Epithelial cell of proximal tubule (primary cell): ENCODE measurements at regions not wholly inside any gene's neighbourhood (a gene's known extent, or its start where the extent isn't known, plus 50 kb on each side); places are given as distances from the start of the nearest gene placed in this dataset.

ENCODE experiments used
- DNase-seq: peaks from one replicate; pipeline ENCODE4 v3.0.0-alpha.2; 2011; ENCODE audit warnings: low read depth
- H3K4me3 ChIP-seq: 2 replicates; pipeline ENCODE4 v1.5.1; 2011; ENCODE audit warnings: low read depth, mild to moderate bottlenecking, low read length
- TF ChIP-seq, protein P1 (sequence below): conservative IDR thresholded peaks from 2 replicates; pipeline ENCODE4 v1.5.1; 2012; ENCODE audit warnings: low read depth, mild to moderate bottlenecking, low read length

DNA sequence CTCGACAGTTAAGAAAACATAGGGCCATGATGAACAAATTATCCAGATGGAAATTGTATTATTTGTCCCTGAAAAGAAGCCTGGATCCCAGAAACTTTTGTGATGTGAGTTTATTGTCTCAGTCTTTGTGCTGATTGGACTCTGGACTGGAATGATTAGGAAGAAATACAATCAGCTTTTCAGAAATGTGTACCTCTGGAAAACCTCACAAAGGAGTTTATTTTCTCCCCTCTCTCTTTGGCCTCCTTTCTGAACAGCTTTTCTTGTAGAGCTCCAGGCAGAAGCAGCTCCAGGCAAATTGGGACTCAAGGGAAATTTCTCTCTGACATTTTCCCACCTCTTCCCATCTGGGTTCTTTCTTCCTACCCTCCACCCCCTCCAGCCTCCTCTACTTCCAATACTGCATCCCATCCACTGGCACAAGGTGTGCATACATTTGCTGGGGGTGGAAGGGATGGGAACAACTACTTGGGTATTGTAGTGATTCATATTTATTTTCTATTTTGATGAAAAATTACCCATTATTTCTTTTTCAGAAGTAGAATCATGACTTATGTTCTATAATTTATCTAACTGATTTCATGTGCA lies 119.7 kb downstream of the CD47 start:
- DNase-seq: no peak
- TF ChIP-seq, protein P1, sequence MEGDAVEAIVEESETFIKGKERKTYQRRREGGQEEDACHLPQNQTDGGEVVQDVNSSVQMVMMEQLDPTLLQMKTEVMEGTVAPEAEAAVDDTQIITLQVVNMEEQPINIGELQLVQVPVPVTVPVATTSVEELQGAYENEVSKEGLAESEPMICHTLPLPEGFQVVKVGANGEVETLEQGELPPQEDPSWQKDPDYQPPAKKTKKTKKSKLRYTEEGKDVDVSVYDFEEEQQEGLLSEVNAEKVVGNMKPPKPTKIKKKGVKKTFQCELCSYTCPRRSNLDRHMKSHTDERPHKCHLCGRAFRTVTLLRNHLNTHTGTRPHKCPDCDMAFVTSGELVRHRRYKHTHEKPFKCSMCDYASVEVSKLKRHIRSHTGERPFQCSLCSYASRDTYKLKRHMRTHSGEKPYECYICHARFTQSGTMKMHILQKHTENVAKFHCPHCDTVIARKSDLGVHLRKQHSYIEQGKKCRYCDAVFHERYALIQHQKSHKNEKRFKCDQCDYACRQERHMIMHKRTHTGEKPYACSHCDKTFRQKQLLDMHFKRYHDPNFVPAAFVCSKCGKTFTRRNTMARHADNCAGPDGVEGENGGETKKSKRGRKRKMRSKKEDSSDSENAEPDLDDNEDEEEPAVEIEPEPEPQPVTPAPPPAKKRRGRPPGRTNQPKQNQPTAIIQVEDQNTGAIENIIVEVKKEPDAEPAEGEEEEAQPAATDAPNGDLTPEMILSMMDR: no peak
- no peak overlapping the region for H3K4me3 ChIP-seq

DNA sequence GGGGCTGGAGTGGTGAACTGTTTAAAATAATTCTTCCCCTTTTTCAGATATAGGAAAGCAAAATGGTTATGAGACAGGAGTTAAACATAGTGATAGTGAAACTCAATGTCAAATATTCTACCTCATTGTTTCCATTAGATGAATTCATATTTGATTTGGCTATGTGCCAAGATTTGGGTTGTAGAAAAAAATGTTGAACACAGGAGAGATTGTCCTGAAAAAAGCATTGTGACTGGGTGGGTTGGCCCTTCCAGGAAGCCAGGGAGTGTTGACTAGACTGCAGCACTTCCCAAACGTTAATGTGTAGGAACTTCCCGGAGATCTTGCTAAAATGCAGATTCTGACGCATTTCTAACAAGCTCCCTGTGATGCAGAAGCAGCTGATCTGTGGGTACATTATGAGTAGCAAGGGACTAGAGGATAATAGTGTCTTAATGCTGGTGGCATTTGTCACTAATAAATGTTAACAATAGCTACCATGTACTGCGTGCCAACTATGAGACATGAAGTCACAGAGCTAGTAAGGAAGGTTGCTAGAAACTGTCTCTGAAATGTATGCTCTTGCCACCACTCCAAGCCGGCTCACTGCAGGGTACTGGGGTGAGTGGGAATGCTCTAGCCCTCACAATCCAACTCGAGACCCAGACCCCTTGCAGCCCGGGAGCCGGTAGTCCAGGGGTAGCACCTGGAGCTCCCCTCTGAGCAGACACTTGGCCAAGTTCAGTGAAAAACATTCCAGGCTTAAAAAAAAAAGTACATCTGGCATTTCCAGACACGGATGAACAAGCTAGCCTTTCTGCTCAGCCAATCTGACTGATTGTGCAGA lies 120.6 kb downstream of the CD47 start:
- TF ChIP-seq, protein P1: no peak
- no peak overlapping the region for H3K4me3 ChIP-seq
- no peak for DNase-seq

DNA sequence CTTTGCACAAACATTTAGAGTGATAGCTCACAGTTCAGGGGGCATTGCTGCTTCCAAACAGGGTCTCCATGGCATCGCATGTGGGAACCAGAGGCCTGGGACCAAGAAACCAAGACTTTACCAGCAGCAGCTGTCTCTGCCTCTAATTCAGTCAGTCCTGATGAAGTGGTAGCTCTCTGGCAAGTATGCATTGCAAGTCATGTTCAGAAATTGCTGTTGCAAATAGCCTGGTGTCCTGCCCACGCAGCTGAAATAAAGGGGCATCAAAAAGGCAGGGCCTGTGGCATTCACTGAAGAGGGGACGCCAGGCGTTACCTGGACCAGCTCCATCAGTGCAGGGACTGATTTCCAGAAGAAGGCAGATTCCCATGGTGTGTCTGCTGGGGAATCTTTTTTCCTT lies 121.3 kb downstream of the CD47 start:
- no peak overlapping the region for H3K4me3 ChIP-seq
- TF ChIP-seq, protein P1: no peak
- no peak for DNase-seq

DNA sequence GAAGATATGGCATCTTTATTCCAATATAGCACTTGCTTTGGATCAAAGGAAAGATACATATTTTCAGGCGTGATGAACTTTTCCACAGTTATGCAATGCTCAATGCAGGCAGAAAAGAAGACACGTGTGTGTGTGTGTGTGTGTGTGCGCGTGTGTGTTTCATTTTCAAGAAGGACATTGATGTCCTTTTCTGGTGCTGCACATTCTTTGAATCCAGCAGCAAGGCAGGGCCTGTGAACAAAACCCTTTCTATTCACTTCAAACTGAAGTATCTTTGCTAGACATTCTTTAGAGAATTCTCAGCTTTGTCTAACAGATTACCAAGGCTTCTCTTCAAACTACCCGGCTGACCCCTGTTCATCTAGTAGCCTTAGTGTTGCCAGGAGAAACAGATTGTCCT lies 124.6 kb downstream of the CD47 start:
- DNase-seq: no peak

DNA sequence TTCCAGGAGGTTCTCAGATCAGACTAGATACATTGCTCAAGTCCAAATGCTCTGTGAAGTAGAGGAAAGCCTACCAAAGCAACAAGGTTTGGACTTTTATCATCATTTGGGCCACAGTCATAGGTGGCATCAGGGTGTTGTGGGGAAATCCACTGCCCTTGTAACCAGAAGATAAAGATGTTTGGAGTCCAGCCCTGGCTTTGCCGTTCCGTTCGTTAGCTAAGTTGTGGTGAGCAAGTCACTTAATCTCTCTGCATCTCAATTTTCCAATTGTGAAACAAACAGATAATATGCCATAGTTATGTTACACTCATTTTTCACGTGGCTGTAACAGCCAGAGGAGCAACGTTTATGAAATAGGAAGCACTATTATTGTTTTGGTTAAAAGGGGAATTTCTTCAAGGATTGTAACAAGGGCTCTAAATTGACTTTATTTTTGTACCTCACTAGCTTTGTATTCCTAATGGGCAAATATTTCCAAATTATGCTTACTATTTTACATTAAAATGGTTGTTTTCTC lies 125.6 kb downstream of the CD47 start:
- no peak for DNase-seq
- no peak overlapping the region for H3K4me3 ChIP-seq
- TF ChIP-seq, protein P1: no peak

More for the DNA sequence above, 124.6 kb downstream of the CD47 start:
- H3K4me3 ChIP-seq: no peak overlapping the region
- TF ChIP-seq, protein P1: no peak

DNA sequence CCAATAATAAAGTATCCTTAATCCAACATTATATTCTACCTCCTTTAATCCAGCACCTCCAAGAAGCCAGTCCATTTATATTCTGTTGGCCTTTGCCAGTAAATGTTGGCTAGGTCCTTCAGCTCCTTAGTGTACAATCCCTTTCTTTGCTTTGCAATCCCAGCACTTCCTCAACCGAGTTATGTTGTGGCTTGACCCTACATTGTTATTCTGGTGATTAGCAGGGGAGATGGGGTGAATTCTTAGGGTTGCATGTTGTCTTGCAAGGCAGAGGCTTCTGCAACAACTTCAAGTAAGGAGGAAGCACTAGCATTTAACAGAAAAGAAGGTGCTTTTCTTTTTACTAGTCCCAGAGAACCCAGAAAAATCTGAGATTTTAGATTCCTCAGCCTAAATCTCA lies 127.2 kb downstream of the CD47 start:
- TF ChIP-seq, protein P1: no peak
- H3K4me3 ChIP-seq: no peak overlapping the region
- DNase-seq: no peak
